ENCODE measurements at regions not wholly inside any gene's neighbourhood (a gene's known extent, or its start where the extent isn't known, plus 50 kb on each side); places are given as distances from the start of the nearest gene placed in this dataset.

GRCh38 chr16:72401084-72401361 is 229.1 kb upstream of the PMFBP1 start:
- Histone ChIP-seq H3K4me2 (replicated peaks; ENCODE audit: extremely low read depth, low read length, poor library complexity, severe bottlenecking) (no peak overlapping the region), H3K79me2 (ENCODE audit: insufficient read depth, low read length) (no peaks in the 10 kb centered on the region), H4K20me1 (ENCODE audit: insufficient read depth, low read length) (no peaks in the 10 kb centered on the region), H3K27me3 (ENCODE audit: control insufficient read depth in 2 of 2, insufficient read depth in 2 of 2, low read length in 2 of 2) (no peaks in the 10 kb centered on the region), H3K4me1 (ENCODE audit: control insufficient read depth in 1 of 2, insufficient read depth in 2 of 2, low read length in 2 of 2) (no peaks in the 10 kb centered on the region), H3K9me3 (replicated peaks in 1 of 2; ENCODE audit: control insufficient read depth in 1 of 2, insufficient read depth in 1 of 2, low read length in 2 of 2) (no peaks in the 10 kb centered on the region), H2AFZ (ENCODE audit: insufficient read depth, low read depth, low read length, poor library complexity, severe bottlenecking) (no peak overlapping the region), H3K4me3 (replicated peaks in 1 of 3; ENCODE audit: low read depth in 2 of 3, low read length in 3 of 3) (no peak overlapping the region), H3K27ac (ENCODE audit: low read depth in 1 of 2, low read length in 2 of 2) (no peak overlapping the region), H3K9ac (ENCODE audit: insufficient read depth, low read length, poor library complexity, severe bottlenecking) (no peak overlapping the region), H3K36me3 (replicated peaks in 1 of 2; ENCODE audit: control insufficient read depth in 1 of 2, insufficient read depth in 2 of 2, low read length in 2 of 2) (no peaks in the 10 kb centered on the region)
- no peak for DNase-seq
- Mint-ChIP-seq H3K4me3 (no peak overlapping the region), H3K27ac (peak overlapping the region in 2 of 7 donors; percentile 16 to 66), H3K9me3 (peaks cover 0 to 7% (median 3%) of the 10 kb centered on the region in 7 donors), H3K36me3 (peaks cover 0 to 3% of the 10 kb centered on the region in 2 donors), H3K4me1 (no peaks in the 10 kb centered on the region), H3K27me3 (ENCODE audit: low read depth in 3 of 3) (no peaks in the 10 kb centered on the region)
- intact Hi-C loops (cut with micrococcal nuclease), result no loop called here
- TF ChIP-seq, protein P1, sequence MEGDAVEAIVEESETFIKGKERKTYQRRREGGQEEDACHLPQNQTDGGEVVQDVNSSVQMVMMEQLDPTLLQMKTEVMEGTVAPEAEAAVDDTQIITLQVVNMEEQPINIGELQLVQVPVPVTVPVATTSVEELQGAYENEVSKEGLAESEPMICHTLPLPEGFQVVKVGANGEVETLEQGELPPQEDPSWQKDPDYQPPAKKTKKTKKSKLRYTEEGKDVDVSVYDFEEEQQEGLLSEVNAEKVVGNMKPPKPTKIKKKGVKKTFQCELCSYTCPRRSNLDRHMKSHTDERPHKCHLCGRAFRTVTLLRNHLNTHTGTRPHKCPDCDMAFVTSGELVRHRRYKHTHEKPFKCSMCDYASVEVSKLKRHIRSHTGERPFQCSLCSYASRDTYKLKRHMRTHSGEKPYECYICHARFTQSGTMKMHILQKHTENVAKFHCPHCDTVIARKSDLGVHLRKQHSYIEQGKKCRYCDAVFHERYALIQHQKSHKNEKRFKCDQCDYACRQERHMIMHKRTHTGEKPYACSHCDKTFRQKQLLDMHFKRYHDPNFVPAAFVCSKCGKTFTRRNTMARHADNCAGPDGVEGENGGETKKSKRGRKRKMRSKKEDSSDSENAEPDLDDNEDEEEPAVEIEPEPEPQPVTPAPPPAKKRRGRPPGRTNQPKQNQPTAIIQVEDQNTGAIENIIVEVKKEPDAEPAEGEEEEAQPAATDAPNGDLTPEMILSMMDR (IDR thresholded peaks at IDR 0.05), result no peak

GRCh38 chr16:72400257-72401083 is 228.5 kb upstream of the PMFBP1 start:
- H3K27ac Mint-ChIP-seq, result peak overlapping the region in 2 of 7 donors; percentile 16 to 66
- H3K27ac ChIP-seq (ENCODE audit: low read depth in 1 of 2, low read length in 2 of 2), result no peak overlapping the region
- H3K9ac ChIP-seq (ENCODE audit: insufficient read depth, low read length, poor library complexity, severe bottlenecking), result no peak overlapping the region
- no peaks in the 10 kb centered on the region for H3K36me3 ChIP-seq (replicated peaks in 1 of 2; ENCODE audit: control insufficient read depth in 1 of 2, insufficient read depth in 2 of 2, low read length in 2 of 2)
- no peaks in the 10 kb centered on the region for H4K20me1 ChIP-seq (ENCODE audit: insufficient read depth, low read length)
- no peaks in the 10 kb centered on the region for H3K4me1 ChIP-seq (ENCODE audit: control insufficient read depth in 1 of 2, insufficient read depth in 2 of 2, low read length in 2 of 2)
- H3K9me3 Mint-ChIP-seq, result peaks cover 0 to 4% (median 1%) of the 10 kb centered on the region in 7 donors
- H3K4me2 ChIP-seq (replicated peaks; ENCODE audit: extremely low read depth, low read length, poor library complexity, severe bottlenecking), result no peak overlapping the region
- no peaks in the 10 kb centered on the region for H3K27me3 Mint-ChIP-seq (ENCODE audit: low read depth in 3 of 3)
- intact Hi-C loops (cut with micrococcal nuclease), result no loop called here
- no CpG with 5 or more reads among the region's 6 CpGs for WGBS (ENCODE audit: insufficient coverage)
- TF ChIP-seq, protein P1 (IDR thresholded peaks at IDR 0.05), result peak; percentile 91
- peak; percentile 25 to 58 (median 45) for DNase-seq
- H3K9me3 ChIP-seq (replicated peaks in 1 of 2; ENCODE audit: control insufficient read depth in 1 of 2, insufficient read depth in 1 of 2, low read length in 2 of 2), result no peaks in the 10 kb centered on the region
- no peak overlapping the region for H3K4me3 ChIP-seq (replicated peaks in 1 of 3; ENCODE audit: low read depth in 2 of 3, low read length in 3 of 3)
- no peaks in the 10 kb centered on the region for H3K4me1 Mint-ChIP-seq
- no peaks in the 10 kb centered on the region for H3K79me2 ChIP-seq (ENCODE audit: insufficient read depth, low read length)
- no peak overlapping the region for H3K4me3 Mint-ChIP-seq
- no peak overlapping the region for H2AFZ ChIP-seq (ENCODE audit: insufficient read depth, low read depth, low read length, poor library complexity, severe bottlenecking)
- peaks cover 1 to 4% of the 10 kb centered on the region in 2 donors for H3K36me3 Mint-ChIP-seq
- no peaks in the 10 kb centered on the region for H3K27me3 ChIP-seq (ENCODE audit: control insufficient read depth in 2 of 2, insufficient read depth in 2 of 2, low read length in 2 of 2)
